ENCODE measurements at regions not wholly inside any gene's neighbourhood (a gene's known extent, or its start where the extent isn't known, plus 50 kb on each side); places are given as distances from the start of the nearest gene placed in this dataset.
A peak's percentile ranks its signal among the peaks of the same experiment; 100 is the strongest.

DNA sequence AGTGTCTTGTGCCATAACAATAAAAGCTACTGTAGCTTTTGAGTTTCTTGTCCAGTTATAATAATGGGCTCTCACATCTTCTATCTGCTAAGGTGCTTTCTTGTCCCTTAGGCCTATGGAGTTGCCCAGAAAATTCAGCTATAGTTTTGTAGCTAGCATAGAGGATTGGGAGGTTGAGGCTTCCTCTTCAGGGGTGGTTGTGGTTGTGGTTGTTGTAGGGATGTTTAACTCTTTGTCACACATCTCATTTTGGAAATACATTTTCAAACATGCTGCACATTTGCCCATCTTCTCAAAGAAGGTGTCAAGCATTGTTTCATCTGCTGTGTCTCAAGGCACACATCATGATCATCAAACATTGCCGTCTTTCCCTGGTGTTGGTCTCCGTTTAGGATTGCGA is 65.0 kb downstream of the ATXN3L start:
- H3K4me1 ChIP-seq: no peaks in the 10 kb centered on the region
- ATAC-seq: no peak
- no peak for DNase-seq
- no peak overlapping the region for H3K27ac ChIP-seq
- H3K9me3 ChIP-seq: no peaks in the 10 kb centered on the region
- TF ChIP-seq, protein P1, sequence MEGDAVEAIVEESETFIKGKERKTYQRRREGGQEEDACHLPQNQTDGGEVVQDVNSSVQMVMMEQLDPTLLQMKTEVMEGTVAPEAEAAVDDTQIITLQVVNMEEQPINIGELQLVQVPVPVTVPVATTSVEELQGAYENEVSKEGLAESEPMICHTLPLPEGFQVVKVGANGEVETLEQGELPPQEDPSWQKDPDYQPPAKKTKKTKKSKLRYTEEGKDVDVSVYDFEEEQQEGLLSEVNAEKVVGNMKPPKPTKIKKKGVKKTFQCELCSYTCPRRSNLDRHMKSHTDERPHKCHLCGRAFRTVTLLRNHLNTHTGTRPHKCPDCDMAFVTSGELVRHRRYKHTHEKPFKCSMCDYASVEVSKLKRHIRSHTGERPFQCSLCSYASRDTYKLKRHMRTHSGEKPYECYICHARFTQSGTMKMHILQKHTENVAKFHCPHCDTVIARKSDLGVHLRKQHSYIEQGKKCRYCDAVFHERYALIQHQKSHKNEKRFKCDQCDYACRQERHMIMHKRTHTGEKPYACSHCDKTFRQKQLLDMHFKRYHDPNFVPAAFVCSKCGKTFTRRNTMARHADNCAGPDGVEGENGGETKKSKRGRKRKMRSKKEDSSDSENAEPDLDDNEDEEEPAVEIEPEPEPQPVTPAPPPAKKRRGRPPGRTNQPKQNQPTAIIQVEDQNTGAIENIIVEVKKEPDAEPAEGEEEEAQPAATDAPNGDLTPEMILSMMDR (IDR thresholded peaks at IDR 0.05): no peak
- H3K4me3 ChIP-seq: no peak overlapping the region
- no peaks in the 10 kb centered on the region for H3K36me3 ChIP-seq
- H3K27me3 ChIP-seq (ENCODE audit: low read depth): no peaks in the 10 kb centered on the region
- intact Hi-C loops (cut with DNase I): no loop called here

GRCh38 chrX:13254076-13254785 is 65.6 kb downstream of the ATXN3L start:
- TF ChIP-seq, protein P1 (IDR thresholded peaks at IDR 0.05): no peak
- intact Hi-C loops (cut with DNase I): no loop called here
- H3K27ac ChIP-seq: no peak overlapping the region
- H3K4me3 ChIP-seq: no peak overlapping the region
- no peaks in the 10 kb centered on the region for H3K27me3 ChIP-seq (ENCODE audit: low read depth)
- H3K4me1 ChIP-seq: no peaks in the 10 kb centered on the region
- DNase-seq: peak; percentile 55
- no peaks in the 10 kb centered on the region for H3K9me3 ChIP-seq
- peak; percentile 51 to 74 for ATAC-seq
- H3K36me3 ChIP-seq: no peaks in the 10 kb centered on the region

DNA sequence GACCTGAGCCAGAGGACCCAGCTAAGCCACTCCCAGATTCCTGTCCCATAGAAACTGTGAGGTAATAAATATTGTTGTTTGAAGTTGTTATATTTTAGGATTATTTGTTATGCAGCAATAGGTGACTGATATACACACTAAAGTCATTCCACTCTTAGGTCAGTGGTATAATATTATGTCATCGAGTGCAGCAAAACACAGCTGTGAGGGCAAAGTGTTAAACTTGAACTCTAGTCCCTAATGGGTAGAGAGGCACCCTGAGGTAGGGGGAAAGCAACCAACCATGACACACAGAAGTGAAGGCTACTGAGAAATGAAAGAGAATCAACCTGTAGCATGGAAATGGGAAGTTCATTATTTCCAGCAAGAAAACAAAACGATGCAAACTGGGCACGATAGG is 66.6 kb downstream of the ATXN3L start:
- Histone ChIP-seq H3K4me3 (no peak overlapping the region), H3K4me1 (no peaks in the 10 kb centered on the region), H3K27ac (no peak overlapping the region), H3K36me3 (no peaks in the 10 kb centered on the region), H3K9me3 (no peaks in the 10 kb centered on the region), H3K27me3 (ENCODE audit: low read depth) (no peaks in the 10 kb centered on the region)
- DNase-seq (no peak), ATAC-seq (no peak)
- intact Hi-C loops (cut with DNase I): no loop called here
- TF ChIP-seq, protein P1 (IDR thresholded peaks at IDR 0.05): no peak

GRCh38 chrX:13252726-13253125 is 67.1 kb downstream of the ATXN3L start:
- Histone ChIP-seq H3K36me3 (no peaks in the 10 kb centered on the region), H3K4me1 (no peaks in the 10 kb centered on the region), H3K9me3 (no peaks in the 10 kb centered on the region), H3K27ac (no peak overlapping the region), H3K27me3 (ENCODE audit: low read depth) (no peaks in the 10 kb centered on the region), H3K4me3 (no peak overlapping the region)
- DNase-seq (no peak), ATAC-seq (no peak)
- intact Hi-C loops (cut with DNase I): no loop called here
- TF ChIP-seq, protein P1 (IDR thresholded peaks at IDR 0.05): no peak

DNA sequence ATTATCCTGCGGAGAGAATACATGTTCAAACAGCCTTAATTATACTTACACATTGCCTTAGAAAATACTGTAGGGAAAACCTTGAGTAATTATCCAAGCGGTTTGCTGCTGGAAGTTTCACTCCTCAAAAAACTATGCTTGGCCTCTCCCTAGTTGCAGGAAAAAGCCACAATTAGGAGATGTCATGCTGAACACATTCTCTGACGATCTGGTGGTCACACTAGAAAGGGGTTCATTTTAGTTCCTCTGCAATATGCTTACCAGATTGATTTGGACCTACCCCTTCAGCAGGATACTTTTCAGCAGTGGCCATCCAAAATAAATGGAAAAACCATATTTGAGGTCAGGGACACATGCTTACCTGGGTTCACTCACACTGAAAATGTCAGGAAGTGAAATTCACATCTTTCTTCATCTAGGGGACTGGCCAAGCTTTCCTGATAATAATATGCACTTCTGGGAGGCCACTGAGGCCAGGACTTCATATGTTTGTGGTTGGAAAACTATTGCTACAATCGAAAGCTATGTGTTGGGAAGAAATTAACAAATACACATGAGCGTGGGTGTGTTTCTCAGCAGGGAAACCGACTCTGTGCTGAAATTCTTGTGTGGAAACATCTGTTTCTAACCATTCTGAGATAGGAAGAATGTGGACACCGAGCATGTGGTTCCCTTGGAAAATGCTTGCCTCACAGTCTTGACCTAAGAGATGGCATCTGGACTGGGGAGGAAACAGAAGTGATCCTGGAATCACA is 68.8 kb downstream of the ATXN3L start:
- peak; percentile 67 to 69 for ATAC-seq
- no peaks in the 10 kb centered on the region for H3K27me3 ChIP-seq (ENCODE audit: low read depth)
- no peaks in the 10 kb centered on the region for H3K9me3 ChIP-seq
- H3K27ac ChIP-seq: peak overlapping the region; percentile 62
- H3K4me3 ChIP-seq: no peak overlapping the region
- no peaks in the 10 kb centered on the region for H3K4me1 ChIP-seq
- no peaks in the 10 kb centered on the region for H3K36me3 ChIP-seq
- DNase-seq: no peak
- TF ChIP-seq, protein P1 (IDR thresholded peaks at IDR 0.05): no peak
- intact Hi-C loops (cut with DNase I): no loop called here

Measured in lower lobe of right lung (tissue), 2 donors.